ENCODE measurements at regions not wholly inside any gene's neighbourhood (a gene's known extent, or its start where the extent isn't known, plus 50 kb on each side); places are given as distances from the start of the nearest gene placed in this dataset.
"Not testable (repeated sequence)": the region's sequence is repeated elsewhere in the genome, so short reads cannot be mapped to it uniquely, and the experiment has no call there.

DNA sequence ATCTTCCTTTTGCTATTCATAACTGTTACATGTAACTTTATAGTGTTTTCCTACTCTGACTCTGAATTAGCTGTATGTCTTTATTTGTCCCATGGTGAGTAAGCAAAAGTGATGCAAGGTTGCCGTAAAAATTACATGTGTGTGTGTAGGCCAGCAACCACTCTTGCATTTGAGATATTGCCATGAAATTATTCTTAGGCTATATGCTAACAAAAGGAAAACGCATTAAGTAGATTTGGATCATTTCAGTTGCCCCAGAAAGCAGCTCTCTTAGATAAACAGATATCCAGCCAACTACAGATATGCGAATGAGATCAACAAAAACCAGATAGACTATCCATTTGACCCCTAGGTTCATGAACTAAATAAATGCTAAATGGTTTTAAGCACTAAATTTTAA is 73.6 kb downstream of the CYLC2 start:
- DNase-seq: no peak

- DNase-seq: no peak
Measured at GRCh38 chr9:103078581-103078980, 83.4 kb downstream of the CYLC2 start.

DNA sequence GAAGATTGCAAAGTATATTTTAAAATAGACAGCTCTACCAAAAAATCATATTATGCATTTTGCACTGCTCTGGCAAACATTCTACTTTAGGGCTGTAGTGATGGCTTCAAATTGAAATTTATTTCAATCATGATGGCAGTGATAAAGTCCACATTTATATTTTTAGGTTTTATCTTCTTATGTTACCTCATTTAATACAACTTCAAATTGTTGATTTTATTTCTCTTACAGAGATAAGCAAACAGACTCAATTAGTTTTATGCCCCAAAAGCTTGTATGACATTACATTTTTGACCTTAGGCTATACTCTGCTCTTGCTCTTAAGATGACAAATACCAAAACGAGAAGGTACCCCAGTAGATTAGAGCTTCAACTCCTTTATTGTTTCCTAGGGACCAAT is 87.4 kb downstream of the CYLC2 start:
- DNase-seq: no peak

GRCh38 chr9:103089357-103089756 is 94.2 kb downstream of the CYLC2 start:
- no peak for DNase-seq

- DNase-seq: no peak
Measured at GRCh38 chr9:103104101-103104500, 109.0 kb downstream of the CYLC2 start.

- no peak for DNase-seq
Measured at GRCh38 chr9:103116246-103116645, 121.1 kb downstream of the CYLC2 start.

GRCh38 chr9:103126494-103126893 is 131.4 kb downstream of the CYLC2 start:
- no peak for DNase-seq

DNA sequence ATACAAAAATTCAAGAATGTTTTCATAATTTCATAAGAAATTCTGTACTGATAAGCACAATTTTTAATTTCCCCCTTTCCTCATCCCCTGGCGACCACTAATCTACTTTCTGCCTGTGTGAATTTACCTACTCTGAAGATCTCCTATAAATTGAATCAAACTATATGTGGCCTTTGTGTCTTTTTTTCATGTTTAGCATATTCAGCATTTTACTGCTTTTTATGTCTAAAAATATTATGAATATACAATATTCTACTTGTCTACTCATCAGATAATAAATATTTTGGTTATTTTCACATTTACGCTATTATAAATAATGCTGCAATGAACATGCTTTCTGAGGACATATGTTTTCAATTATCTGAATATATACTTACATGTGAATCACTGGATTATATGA is 144.8 kb downstream of the CYLC2 start:
- DNase-seq: no peak

DNA sequence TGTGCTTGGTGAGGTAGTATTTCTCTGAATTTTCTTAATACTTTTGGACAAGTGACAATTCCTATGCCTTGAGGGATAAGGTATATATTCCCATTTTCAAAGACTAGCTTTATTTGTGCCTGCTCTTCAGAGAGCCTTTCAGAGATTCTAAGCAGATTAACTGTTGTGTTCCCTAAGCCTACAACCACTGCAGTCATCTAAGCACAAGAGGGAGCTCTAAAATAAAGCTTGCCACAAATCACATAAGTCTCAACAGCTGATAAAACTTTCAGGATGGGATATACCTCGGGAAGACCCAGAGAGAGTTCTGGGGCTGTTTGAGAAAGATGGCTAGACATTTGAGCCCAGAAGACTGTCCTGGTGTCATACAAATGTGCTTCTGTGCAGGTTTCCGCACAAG is 157.3 kb downstream of the CYLC2 start:
- DNase-seq: no peak

DNA sequence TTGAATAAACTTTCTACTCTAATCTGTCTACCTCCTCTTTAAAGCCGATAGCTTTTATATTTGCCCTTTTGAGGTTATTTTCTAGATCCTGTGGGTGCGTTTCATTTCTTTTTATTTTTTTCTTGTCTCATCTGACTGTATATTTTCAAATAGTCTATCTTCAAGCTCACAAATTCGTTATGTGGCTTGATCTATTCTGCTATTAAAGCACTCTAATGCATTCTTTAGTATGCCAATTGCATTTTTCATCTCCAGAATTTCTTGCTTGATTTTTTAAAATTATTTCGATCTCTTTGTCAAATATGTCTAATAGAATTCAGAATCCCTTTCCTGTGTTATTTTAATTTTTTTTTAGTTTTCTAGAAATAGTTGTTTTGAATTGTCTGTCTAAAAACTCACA is 172.4 kb downstream of the CYLC2 start:
- DNase-seq: no peak

DNA sequence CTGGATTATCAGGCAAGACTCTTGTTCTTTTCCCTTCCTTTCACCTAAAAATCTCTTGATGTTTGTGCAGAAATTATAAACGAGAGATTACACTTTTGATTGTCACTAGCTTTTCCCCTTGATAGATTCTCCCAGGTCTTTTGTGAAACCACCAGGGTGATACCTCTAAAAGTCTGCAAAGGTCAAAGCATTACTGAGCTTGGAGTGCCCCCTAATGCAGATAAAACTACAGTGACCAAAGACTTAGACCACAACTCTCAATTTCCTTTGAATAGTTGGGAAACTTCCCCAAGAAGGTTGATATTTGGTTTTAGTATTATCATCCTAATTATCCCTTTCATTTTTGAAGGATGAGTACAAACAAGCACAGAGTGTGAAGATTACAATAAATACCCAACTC is 173.1 kb downstream of the CYLC2 start:
- DNase-seq: no peak

DNA sequence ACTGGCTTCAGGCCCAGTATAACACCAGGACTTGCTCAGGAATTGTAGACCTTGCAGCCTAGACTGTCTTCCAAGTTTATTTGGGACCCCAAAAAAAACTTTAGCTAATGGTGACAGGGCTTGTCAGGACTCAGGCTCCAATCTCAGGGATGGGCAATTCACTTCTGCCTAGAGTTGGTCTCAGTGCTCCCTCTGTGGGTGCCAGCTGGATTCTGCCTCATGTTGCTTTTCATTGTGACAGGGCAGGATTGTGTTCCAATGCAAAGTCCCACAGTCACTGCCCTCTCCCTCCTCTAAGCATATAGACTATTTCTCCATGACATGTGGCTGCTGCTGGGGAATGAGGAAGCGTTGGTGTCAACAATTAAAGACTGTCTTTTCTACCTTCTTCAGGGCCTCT is 174.7 kb downstream of the CYLC2 start:
- no peak for DNase-seq

DNA sequence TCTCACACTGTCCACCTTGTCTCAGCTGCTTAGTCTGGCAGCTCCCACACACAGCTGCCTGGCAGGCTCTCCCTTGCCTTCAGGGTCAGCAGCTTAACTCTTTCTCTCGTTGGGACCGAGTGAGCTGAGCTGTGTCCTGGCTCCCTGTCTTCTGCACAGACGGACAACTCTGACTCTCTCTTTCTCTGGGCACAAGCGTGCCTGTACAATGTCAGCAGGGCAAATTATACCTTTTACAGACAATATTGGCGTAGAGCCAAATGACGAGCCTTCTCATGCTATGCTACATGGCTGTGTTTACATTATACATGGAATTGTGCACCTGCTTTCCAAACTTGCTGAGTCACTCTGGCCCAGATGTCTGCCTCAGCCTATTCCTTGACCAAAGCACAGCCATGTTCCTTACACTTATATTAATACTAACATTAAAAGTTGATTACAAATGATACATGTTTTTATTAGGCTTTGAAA is 188.6 kb downstream of the CYLC2 start:
- peak; percentile 22 for DNase-seq

DNA sequence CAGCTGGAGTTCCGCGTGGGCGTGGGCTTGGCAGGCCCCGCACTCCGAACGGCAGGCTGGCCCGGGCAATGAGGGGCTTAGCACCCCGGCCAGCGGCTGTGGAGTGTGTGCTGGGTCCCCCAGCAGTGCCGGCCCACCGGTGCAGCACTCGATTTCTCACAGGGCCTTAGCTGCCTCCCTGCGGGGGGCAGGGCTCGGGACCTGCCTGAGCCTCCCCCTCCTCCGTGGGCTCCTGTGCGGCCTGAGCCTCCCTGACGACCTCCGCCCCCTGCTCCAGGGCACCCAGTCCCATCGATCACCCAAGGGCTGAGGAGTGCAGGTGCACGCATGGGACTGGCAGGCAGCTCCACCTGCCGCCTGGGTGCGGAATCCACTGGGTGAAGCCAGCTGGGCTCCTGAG is 191.8 kb downstream of the CYLC2 start:
- DNase-seq: no peak

DNA sequence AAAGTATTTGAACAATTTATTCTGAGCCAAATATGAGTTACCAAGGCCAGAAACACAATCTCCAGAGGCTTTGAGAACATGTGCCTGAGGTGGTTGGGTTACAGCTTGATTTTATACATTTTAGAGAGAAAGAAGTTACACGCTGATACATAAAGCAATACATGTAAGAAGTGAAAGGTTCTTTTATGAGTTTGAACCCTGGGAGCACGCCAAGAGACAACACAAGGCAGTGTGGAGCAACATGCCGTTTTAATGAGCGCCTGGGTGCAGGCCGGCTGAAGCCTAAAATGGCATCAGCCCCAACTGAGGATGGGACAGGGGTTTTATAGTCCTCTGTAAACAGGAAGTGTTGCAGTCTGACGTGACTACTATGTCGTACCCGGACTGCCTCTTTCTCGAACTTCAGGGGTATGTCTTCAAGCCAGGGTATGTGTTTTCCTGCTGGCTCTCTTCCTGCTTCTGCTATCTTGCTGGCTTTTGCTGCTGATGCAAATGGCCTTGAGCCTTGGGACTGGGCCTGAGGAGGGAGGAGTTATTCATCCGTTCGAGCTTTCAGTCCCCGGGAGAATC is 193.7 kb downstream of the CYLC2 start:
- no peak for DNase-seq

- no peak for DNase-seq
Measured at GRCh38 chr9:103193992-103194391, 198.9 kb downstream of the CYLC2 start.

GRCh38 chr9:103203172-103203571 is 208.0 kb downstream of the CYLC2 start:
- DNase-seq: no peak

DNA sequence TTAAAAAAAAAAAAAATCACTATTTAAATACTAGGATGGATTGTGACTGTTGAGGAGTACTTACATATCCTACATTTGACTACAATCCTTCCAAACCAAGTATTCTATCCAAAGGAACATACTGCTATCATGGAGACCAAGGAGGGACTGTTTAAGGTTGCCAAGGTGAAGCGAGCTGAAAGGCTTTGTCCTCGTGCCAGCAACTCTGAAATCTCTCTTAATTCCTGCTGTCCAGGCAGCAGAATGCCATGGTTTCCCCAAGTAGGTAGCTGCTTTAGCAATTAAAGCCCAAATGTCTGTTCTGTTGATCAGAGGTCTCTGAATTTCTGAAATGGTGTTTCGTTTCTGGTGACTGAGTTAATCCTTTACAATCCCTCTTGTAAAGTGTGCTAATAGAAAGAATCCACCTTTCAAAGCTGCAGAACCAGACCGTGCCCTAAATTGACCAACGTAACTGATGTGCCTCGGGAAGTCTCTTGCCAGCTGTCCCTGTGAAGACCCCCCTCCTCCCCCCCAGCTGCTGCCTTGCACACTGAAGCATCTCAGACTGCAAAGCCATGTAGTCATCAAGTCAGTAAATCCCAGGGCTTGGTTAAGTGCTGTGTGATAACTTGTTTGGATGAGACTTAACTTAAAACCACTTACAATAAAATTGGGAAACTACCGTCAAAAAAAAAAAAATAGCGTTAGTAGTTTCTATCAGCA is 210.9 kb downstream of the CYLC2 start:
- not testable (repeated sequence) for DNase-seq

DNA sequence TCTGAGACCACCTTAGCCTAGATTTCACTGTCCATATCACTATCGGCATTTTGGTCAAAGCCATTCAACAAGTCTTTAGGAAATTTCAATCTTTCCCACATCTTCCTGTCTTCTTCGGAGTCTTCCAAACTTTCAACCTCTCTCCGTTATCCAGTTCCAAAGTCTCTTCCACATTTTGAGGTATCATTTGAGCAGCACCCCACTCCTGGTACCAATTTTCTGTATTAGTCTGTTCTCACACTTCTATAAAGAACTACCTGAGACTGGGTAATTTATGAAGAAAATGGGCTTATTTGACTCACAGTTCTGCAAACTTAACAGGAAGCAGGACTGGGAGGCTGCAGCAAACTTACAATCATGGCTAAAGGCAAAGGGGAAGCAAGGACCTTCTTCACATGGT is 215.5 kb downstream of the CYLC2 start:
- DNase-seq: no peak

GRCh38 chr9:103215197-103215596 is 220.1 kb downstream of the CYLC2 start:
- no peak for DNase-seq

DNA sequence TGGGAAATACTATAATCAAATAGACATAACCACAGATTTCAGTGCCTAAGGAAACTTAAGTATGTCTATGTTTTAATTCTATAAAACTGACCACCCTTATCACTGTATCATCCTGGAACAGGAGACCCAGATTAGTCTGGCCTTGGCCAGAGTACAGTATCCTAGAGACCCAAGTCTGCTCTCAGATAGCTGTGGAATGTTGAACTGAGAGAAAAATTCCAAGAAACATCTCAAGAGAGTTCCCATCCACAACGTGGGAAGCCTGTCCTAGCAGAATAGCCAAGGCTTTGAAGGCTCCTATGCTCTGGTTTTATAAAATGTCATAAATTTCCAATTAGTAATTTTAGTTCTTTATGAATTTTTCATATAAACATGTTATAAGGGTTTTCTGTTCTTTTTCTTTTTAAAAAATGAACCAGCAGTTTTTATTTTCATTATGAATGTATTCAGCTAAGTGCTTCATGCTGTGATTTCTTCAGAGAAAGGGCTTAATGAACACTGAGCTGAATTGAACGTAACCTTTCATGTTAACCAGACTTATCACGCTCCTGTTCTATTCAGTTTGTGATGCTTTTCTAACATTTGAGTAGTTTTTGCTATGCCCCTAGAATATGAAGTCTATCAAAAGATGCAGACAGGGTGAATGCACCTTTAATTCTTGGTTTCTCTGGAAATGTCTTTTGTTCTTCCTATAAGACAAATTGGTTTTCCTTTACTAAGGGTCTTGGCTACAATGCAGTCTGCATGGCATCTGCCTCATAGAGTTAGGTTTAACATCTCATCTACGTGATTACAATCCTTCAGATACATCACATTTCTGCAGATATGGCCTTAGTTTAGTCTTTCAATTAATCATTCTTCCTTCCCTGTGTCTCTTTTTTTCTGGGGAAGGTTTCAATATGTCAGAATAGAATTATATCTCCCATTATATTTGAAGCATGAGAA is 230.8 kb downstream of the CYLC2 start:
- DNase-seq: no peak

- DNase-seq: no peak
Measured at GRCh38 chr9:103226647-103227013, 231.5 kb downstream of the CYLC2 start.

- not testable (repeated sequence) for DNase-seq
Measured at GRCh38 chr9:103237571-103238109, 242.5 kb downstream of the CYLC2 start.

- DNase-seq: peak; percentile 64
Measured at GRCh38 chr9:103242025-103242424, 246.9 kb downstream of the CYLC2 start.
